Gastrocnemius medialis (tissue), 4 donors: ENCODE measurements at regions not wholly inside any gene's neighbourhood (a gene's known extent, or its start where the extent isn't known, plus 50 kb on each side); places are given as distances from the start of the nearest gene placed in this dataset.
"Not testable (repeated sequence)": the region's sequence is repeated elsewhere in the genome, so short reads cannot be mapped to it uniquely, and the experiment has no call there.

Experiments
- POLR2A ChIP-seq, 2 donors: fragments of 450-650 bp; IDR thresholded peaks; one replicate each; pipeline ENCODE4 v1.6.1; 2017; ENCODE audit warnings: antibody characterized with exemption in 2 of 2, mild to moderate bottlenecking in 2 of 2, moderate library complexity in 2 of 2
- TF ChIP-seq, protein P1 (sequence below), 5 experiments: fragments of 450-650 bp in 3 of 5; fragments of 200-600 bp in 2 of 5; sonication (generic) in 2 of 5; IDR thresholded peaks in 4 of 5; conservative IDR thresholded peaks in 1 of 5; 1 replicate in 4 of 5; 2 replicates in 1 of 5; pipeline ENCODE4 v1.5.1; 2016 to 2019; ENCODE audit warnings: antibody characterized with exemption in 5 of 5, mild to moderate bottlenecking in 3 of 5, moderate library complexity in 3 of 5

DNA sequence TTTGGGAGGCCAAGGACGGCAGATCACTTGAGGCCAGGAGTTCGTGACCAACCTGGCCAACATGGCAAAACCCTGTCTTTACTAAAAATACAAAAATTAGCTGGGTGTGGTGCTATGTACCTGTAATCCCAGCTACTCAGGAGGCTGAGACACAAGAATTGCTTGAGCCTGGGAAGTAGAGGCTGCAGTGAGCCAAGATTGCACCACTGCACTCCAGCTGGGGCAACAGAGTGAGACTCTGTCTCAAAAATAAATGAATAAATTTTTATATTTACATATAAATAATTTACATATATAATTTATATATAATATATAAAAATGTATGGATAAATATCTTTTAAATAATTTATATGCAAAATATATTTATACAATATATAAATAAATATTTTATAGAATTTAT, 263.3 kb downstream of the TPBG start:
- TF ChIP-seq, protein P1, sequence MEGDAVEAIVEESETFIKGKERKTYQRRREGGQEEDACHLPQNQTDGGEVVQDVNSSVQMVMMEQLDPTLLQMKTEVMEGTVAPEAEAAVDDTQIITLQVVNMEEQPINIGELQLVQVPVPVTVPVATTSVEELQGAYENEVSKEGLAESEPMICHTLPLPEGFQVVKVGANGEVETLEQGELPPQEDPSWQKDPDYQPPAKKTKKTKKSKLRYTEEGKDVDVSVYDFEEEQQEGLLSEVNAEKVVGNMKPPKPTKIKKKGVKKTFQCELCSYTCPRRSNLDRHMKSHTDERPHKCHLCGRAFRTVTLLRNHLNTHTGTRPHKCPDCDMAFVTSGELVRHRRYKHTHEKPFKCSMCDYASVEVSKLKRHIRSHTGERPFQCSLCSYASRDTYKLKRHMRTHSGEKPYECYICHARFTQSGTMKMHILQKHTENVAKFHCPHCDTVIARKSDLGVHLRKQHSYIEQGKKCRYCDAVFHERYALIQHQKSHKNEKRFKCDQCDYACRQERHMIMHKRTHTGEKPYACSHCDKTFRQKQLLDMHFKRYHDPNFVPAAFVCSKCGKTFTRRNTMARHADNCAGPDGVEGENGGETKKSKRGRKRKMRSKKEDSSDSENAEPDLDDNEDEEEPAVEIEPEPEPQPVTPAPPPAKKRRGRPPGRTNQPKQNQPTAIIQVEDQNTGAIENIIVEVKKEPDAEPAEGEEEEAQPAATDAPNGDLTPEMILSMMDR (IDR thresholded peaks at IDR 0.05 in 4 of 5, conservative IDR thresholded peaks at IDR 0.05 in 1 of 5), result not testable (repeated sequence)
- not testable (repeated sequence) for TF ChIP-seq POLR2A (IDR thresholded peaks at IDR 0.05)
